ENCODE measurements at regions not wholly inside any gene's neighbourhood (a gene's known extent, or its start where the extent isn't known, plus 50 kb on each side); places are given as distances from the start of the nearest gene placed in this dataset.

DNA sequence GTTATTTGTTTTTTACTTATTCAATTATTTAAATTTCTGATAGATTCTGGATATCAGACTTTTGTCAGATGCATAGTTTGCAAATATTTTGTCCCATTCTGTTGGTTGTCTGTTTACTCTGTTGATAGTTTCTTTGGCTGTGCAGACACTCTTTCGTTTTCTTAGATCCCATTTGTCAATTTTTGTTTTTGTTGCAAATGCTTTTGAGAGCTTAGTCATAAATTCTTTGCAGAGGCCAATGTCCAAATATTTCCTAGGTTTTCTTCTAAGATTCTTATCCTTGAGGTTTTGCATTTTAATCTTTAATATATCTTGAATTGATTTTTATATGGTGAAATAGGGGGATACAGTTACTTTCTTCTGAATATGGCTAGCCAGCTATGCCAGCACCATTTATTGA lies 112.7 kb upstream of the SESTD1 start:
- TF ChIP-seq CTCF (IDR thresholded peaks at IDR 0.05 in 2 of 3, conservative IDR thresholded peaks at IDR 0.05 in 1 of 3; ENCODE audit: control insufficient read depth in 2 of 3, extremely low read depth in 1 of 3, insufficient read depth in 1 of 3, low read depth in 3 of 3, low read length in 3 of 3): no peak
- TF ChIP-seq MXI1 (IDR thresholded peaks at IDR 0.05; ENCODE audit: low read depth, low read length): no peak
- TF ChIP-seq RELA (IDR thresholded peaks at IDR 0.05; ENCODE audit: borderline replicate concordance, partially characterized antibody): no peak

All from GM12878 (cell line).